ENCODE measurements at regions not wholly inside any gene's neighbourhood (a gene's known extent, or its start where the extent isn't known, plus 50 kb on each side); places are given as distances from the start of the nearest gene placed in this dataset.
"Not testable (repeated sequence)": the region's sequence is repeated elsewhere in the genome, so short reads cannot be mapped to it uniquely, and the experiment has no call there.

DNA sequence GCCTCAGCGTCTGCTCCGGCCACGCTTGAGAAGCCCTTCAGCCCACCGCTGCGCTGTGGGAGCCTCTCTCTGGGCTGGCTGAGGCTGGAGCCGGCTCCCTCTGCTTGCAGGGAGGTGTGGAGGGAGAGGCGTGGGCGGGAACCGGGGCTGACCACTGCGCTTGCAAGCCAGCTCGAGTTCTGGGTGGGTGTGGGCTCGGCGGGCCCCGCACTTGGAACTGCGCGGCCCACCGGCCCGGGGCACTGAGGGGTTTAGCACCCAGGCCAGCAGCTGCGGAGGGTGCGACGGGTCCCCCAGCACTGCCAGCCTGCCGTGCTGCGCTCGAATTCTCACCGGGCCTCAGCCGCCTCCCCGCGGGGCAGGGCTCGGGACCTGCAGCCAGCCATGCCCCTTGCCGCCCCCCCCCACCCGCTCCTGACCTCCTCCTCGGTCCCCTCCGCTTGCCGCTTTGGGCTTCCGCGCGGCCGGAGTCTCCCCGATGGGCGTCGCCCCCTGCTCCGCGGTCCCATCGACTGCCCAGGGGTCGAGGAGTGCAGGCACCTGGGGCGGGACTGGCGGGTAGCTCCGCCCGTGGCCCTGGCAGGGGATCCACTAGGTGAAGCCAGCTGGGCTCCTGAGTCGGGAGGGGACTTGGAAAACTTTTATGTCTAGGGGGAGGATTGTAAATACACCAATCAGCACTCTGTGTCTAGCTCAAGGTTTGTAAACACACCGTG, 106.7 kb downstream of the RAP2B start:
- DNase-seq (ENCODE audit: low read depth, low spot score), result no peak

DNA sequence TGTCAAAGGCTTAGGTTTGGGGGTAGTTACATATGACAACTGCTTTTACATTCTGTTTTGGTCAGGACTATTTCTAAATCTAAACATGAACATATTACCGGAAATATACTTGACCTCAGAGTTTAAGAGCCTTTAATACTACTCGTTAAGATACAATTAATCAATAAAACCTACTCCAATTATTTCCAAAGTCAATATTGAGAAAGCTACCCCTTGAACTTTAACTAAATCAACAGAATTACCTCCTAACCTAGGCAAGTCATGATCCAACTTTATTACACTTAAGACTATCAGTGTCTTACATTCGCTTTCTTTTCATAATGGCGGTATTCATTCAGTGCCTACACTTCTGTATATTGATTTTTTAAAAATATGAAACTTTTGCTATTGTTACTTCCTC, 107.7 kb downstream of the RAP2B start:
- DNase-seq (ENCODE audit: low read depth, low spot score), result no peak

DNA sequence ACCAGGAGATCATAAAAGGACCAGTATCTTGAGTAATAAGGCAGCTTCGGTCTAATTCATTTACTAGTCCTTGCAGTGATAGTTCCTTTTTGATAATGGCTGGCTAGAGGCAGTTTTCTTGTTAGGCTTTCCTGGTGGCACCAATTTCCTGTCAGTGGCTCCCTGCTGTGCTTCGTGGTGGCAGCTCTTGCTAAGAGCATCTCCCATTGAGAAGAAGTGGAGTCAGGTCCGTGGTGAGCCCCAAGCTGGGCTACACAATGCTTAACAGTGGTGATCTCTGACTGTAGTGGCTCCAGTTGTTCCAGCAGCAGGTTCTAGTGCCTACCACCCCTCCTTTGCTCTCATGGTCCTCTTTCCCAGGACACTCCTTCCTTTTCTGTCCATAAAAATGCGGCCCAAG, 111.2 kb downstream of the RAP2B start:
- no peak for DNase-seq (ENCODE audit: low read depth, low spot score)

DNA sequence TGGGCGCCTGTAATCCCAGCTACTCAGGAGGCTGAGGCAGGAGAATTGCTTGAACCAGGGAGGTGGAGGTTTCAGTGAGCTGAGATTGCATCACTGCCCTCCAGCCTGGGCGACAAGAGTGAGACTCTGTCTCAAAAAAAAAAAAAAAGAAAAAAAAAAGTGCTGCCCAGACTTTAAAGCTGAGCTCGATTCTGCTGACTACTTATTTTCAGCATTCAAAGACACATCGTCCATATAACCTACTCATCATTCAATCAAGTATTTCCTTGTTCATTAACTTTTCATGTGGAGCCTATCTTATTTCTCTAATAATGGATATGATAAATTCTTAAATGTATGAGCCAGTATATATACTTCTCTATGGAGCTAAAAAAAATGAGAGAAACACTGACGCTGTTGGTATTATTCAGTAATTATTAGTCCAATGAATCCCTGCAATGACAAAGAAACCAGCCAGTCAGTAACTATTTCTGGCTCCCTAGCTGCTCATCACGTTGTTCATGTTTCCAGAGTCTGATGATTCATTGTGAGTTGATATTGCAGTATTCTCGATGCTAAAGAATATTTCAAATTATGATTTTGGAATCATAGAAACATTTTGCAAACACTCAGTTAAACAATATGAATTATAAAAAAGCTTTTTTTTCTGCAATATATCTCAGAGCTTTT, 111.9 kb downstream of the RAP2B start:
- no peak for DNase-seq (ENCODE audit: low read depth, low spot score)

DNA sequence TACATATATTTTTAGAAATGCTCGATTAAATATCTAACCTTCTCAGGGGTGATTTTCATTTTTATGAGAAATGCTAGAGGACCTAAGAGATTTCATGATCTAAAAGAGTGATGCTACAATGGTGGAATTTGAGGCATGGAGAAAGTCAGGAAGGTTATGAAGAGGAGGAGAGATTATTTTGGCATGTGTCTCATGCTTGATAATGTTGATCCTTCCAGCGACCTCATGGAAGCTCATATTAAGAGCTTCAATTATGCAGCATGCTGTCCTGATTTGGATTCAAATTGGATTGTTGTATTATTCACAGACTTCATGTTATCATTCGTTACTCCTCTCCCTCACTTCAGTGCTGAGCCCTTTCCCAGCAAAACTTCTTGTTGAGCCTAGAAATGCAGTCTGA, 112.5 kb downstream of the RAP2B start:
- DNase-seq (ENCODE audit: low read depth, low spot score), result no peak

DNA sequence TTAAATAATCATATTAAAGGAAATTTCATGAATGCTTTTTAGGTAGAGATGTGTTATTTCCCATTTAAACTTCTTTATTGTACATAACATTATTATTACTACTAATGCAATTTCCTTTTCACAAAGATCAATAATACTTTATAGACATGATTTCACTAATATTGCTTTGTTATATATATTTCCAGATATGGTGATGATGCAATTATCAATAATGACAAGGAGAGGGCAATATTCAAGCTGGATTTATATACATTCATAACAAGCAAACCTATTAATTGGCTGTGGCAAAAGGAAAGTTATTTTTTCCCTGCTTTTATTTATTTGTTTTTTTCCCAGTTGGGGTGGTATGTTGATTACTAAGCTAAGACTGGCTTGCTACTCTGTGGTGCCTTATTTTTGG, 113.5 kb downstream of the RAP2B start:
- DNase-seq (ENCODE audit: low read depth, low spot score), result no peak

DNA sequence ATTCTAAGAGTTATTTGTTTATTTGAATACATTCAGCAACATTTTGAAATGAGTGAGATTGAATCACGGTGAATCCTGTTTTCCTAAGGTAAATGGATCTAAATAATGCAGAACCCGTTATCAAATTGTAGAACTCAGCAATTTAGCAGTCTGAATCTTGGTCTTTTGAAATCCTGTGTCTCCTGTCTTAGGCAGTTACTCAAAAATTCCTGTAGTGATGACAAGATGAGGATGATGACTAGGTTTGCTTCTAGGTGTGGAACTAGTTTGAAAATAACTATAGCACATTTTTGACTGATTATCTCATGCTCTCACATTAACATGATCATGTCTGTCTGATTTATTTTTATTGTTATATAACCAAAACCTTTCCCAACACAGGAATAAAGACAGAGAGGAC, 115.0 kb downstream of the RAP2B start:
- DNase-seq (ENCODE audit: low read depth, low spot score), result no peak

DNA sequence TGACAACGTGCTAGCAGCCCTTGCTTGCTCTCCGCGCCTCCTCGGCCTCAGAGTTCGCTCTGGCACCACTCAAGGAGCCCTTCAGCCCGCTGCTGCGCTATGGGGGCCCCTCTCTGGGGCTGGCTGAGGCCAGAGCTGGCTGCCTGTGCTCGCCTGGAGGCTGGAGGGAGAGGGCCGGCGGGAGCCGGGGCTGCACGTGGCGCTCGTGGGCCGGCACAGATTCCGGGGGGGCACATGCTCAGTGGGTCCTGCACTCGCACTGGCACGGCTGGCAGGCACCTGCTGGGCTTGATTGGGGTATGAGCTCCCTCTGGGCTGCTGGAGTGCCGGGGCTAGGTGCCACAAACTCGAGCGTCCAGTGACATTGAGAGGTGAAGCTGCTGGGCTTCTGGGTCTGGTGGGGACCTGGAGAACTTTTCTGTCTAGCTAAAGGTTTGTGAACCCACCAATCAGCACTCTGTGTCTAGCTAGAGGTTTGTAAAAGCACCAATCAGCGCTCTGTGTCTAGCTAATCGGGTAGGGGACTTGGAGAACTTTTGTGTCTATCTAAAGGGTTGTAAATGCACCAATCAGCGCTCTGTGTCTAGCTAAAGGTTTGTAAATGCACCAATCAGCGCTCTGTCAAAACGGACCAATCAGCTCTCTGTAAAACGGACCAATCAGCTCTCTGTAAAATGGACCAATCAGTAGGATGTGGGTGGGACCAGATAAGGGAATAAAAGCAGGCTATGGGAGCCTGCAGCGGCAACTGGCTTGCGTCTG, 119.4 kb downstream of the RAP2B start:
- not testable (repeated sequence) for DNase-seq (ENCODE audit: low read depth, low spot score)

DNA sequence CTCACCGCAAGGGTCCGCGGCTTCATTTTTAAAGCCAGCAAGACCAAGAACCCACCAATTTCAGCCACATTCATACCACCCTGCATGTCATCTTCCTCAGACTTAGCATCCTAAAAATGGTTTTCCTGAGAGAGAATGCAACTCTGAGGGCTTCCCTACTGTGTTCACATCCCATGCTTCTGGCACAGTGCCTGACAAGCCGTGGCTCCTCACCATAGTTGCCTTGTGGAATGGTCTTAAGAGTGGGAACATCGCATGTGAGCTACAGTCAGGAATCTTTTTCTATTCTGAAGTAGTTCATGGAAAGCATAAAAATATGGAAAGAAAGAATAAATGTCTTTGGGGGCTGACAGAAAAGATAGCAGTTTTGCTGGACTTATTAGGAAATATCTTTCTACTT, 120.3 kb downstream of the RAP2B start:
- no peak for DNase-seq (ENCODE audit: low read depth, low spot score)

DNA sequence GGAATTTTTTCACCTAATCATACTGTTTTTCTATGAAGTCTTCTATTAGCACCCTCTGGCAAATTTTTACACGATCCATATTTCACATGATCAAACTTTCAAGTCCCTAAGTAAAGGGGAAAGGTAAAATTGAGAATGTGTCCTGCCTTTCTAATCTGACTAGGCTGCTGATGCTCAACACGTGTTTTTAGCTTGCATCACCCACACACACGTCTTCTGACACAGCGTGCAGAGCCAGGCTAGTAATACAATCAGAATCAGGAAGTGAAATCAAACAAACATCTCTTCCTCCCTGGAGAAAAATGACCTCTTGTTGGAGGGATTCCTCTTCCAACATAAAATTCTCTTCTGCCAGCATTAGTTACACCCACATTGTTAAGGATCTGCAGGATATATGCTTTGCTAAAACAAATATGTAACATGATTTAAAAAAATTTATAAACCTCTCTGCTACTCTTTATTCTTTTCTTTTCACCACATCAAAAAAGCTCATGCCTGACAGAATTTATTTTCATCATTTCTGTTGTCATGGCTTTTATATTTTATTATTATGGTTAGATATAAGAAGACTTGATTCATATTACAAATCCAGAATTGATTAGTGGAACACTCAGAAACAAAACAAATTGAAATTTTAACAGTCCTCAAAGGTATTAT, 122.4 kb downstream of the RAP2B start:
- DNase-seq (ENCODE audit: low read depth, low spot score), result peak; percentile 35

DNA sequence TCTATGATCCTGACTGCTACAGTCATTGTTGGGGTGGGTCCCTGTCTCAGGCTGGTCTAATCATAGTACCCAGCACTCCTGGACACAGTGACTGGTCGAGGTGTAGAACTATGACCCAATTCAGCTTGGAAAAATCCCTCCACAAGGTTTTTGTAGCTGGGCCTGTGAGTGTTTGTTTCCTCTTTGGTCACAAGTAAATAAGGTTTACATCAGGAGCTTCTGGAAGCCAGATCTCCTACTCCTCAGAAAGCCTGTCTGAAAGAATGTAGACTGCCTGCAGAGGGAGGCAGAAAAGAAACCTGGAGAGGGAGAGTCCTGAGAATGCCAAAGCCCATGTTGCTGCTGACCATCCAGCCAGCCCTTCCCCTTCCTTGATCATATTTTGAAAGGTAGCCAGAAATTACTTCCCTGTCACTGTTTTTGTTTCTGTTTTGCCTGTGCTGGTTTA, 123.2 kb downstream of the RAP2B start:
- no peak for DNase-seq (ENCODE audit: low read depth, low spot score)

DNA sequence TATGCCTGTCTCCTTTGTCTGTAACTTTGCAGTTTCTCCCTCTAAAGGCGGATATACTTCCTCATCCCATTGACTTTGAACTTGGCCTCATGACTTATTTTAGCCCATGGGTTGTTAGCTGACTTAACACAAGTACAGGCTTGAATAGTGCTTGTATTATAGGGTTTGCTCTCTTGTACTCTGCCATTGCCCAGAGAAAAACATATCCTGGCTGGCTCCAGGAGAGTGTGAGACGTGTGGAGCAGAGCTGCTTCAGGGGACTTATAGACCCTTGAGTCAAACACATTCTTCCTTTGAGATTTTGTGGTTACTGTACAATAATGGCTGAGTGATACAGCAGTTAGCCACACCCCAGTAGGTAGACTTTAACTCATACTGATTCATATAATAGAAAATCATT, 124.0 kb downstream of the RAP2B start:
- no peak for DNase-seq (ENCODE audit: low read depth, low spot score)

DNA sequence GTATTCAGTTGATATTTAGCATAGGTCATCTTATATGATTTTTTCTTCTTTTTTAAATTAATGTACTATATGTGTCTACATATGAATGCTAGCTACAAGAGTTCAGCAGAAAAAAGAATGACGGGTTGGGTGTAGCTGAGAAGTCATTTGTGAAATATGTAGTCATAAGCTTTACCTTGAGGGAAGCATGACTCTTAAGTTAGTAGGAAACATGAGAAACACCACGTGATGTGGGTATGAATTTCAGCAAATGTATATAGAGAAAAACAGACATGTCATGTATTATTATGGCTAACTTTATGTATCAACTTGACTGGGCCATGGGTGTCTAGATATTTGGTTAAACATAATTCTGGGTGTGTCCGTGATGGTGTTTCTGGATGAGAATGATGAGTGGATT, 125.0 kb downstream of the RAP2B start:
- no peak for DNase-seq (ENCODE audit: low read depth, low spot score)

DNA sequence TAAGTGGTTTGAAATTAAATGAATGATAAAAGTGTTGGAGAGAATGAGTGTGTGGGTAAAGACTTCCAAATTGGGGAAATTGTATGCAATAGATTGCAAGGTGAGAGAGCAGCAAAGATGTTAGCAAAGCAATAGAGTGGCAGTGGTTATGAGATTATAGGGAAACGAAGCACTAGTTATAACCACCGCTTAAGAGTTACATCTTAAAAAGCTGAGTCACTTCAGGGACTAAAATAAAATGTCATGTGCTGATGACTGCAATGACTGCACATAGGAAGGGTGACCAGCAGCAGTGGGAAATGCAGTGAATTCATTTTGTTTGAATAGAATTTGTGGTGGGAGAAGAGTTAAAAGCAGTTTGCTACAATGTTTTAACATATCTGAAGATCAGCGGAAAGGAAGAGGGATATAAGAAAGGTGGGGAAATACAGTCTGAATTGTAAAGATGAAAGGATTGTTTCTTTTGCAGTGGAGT, 127.3 kb downstream of the RAP2B start:
- no peak for DNase-seq (ENCODE audit: low read depth, low spot score)

DNA sequence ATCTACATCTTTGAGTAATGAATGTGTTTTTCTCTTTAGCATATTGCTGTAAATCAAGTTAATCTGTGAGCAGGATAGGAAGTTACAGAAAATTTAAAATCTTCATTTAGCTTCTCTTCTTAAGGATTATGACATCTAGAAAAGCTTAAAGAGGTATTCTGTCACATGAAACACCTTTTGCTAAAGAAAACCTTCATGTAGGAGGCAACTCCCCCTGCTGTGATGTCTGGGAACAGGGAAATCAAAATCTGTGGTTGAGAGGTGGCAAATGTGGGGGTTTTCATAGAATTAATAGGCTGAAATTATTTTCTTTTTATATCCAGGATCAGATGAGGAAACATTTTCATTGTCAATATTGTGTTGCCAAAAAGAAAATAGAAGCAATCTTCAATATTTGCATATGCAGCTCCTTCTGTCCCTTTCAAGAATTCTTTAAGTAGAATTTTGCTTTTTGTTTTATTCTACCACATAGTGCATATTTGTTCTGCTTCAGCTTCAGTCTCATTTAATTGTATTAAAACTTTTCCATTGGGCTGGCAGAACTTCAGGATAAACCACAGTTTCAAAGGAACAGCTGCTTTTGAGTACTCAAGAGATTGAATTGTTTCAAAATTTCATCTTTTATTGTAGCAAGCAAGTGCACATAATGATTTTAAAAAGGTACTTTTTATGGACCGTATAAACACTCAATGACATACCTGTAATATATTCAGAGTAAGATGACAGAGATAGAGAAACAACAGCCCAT, 128.4 kb downstream of the RAP2B start:
- no peak for DNase-seq (ENCODE audit: low read depth, low spot score)

DNA sequence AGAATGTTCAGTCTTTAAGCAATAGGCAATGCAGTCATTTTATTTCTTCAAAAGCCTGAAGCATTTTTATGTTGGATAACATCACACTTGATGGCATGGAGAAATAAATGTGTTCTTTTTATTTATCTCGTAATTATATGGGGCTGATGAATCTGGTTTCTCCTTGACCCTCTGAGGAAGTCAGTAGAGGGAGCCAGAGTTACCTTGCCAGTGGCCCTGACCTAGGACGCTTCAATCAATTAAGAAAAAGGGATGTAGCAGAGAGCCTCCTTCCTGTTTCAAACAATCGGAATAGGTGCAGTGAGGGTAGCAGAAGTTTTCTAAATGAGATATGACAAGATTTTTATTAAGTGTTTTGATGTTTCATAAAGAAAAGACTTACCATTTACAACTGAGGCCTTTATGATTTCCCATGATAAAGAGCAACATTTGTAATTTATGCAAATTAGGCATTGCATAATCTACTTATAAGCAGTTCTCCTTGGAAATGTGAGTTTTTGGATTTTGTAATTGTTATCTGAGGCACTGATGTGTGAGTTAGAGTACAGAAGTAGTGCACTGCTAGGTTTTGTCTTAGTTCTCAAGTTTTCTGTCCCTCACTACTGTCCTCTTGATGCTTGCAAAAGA, 129.1 kb downstream of the RAP2B start:
- DNase-seq (ENCODE audit: low read depth, low spot score), result no peak

DNA sequence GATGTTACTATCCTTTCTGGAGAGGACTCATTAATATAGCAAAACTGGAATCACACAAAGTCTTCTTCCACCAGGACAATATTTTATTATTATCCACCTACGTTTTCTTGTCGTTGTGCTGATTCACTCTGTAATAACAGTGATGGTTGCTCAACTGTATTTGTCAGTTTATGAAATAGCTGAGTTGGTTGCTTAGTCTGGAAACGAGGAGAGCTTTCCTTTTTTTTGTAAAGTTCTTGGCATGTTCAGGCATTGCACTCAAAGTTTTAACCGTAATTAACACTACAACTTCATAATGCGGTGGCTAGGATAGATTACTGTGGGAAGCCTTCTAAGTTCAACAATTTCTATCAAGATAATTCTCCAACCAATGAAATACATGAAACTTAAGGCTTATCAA, 131.2 kb downstream of the RAP2B start:
- no peak for DNase-seq (ENCODE audit: low read depth, low spot score)

DNA sequence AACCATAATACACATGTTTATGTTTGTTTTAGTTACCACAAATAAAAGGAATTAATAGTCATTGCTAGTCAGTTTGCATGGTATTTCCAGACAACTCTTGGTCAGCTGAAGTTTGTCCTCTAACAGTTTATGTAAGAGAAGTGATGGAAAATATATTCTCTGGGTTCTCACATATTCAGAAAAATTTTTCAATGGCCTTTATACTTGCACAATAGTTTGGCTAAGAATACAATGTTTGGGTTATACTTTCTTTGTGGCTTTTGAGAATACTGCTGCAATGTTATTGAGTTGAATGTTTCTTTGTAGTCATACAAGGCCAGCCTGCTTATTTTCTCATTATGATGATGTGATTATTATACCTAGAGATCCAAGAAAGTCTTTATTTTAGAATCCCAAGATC, 133.9 kb downstream of the RAP2B start:
- no peak for DNase-seq (ENCODE audit: low read depth, low spot score)

DNA sequence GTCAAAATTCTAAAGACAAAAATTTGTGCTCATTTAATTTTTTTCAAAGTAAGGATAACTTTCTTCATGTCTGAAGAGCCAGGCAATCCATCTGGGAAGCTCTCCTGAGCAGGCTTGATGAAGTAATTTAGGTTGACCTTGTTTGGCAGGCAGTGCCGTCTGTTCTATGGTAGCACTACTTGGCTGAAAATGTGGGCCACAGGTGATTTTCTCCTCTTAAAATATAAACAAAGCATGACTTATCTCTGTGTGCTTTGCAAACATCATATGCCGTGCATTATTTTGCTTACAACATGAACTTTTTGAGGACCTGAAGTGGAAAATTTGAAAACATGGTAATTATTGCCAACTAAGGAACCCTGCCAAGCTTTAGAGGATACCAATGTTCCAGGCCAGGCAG, 143.2 kb downstream of the RAP2B start:
- DNase-seq (ENCODE audit: low read depth, low spot score), result no peak

DNA sequence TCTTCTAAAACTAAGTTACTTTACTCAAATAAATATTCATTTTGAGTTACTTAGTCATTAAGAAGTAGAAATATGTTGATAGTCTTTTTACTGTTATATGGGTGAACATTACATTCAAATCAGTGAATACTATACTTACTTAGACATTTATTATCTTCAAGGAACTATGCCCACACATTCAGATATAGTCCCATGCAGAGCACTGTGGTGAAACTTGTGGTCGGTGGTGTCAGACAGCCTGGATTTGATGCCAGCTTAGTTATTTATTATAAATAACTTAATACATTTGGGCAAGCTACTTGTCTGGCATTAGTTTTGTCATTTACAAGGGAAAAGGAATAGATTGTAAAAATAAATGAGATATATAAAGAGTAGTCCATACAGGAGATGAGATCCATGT, 149.5 kb downstream of the RAP2B start:
- no peak for DNase-seq (ENCODE audit: low read depth, low spot score)

All from pulmonary artery endothelial cell (primary cell).